ENCODE measurements at regions not wholly inside any gene's neighbourhood (a gene's known extent, or its start where the extent isn't known, plus 50 kb on each side); places are given as distances from the start of the nearest gene placed in this dataset.

GRCh38 chr2:138170485-138170884, 206.2 kb downstream of the HNMT start:
- Histone ChIP-seq H3K4me1 (replicated peaks) (no peaks in the 10 kb centered on the region), H3K27ac (no peak overlapping the region), H3K27me3 (replicated peaks) (no peaks in the 10 kb centered on the region), H3K4me3 (no peak overlapping the region), H3K9me3 (replicated peaks) (no peaks in the 10 kb centered on the region), H3K36me3 (no peaks in the 10 kb centered on the region)
- DNase-seq (ENCODE audit: low read depth in 1 of 2, low spot score in 2 of 2), result no peak

GRCh38 chr2:138171244-138171643, 207.0 kb downstream of the HNMT start:
- H3K27ac ChIP-seq, result no peak overlapping the region
- no peak overlapping the region for H3K4me3 ChIP-seq
- H3K27me3 ChIP-seq (replicated peaks), result no peaks in the 10 kb centered on the region
- H3K36me3 ChIP-seq, result no peaks in the 10 kb centered on the region
- H3K9me3 ChIP-seq (replicated peaks), result no peaks in the 10 kb centered on the region
- DNase-seq (ENCODE audit: low read depth in 1 of 2, low spot score in 2 of 2), result no peak
- no peaks in the 10 kb centered on the region for H3K4me1 ChIP-seq (replicated peaks)

GRCh38 chr2:138175066-138175465, 210.8 kb downstream of the HNMT start:
- H3K9me3 ChIP-seq (replicated peaks), result no peaks in the 10 kb centered on the region
- no peaks in the 10 kb centered on the region for H3K4me1 ChIP-seq (replicated peaks)
- H3K4me3 ChIP-seq, result no peak overlapping the region
- no peak for DNase-seq (ENCODE audit: low read depth in 1 of 2, low spot score in 2 of 2)
- no peak overlapping the region for H3K27ac ChIP-seq
- no peaks in the 10 kb centered on the region for H3K27me3 ChIP-seq (replicated peaks)
- no peaks in the 10 kb centered on the region for H3K36me3 ChIP-seq

- Histone ChIP-seq H3K36me3 (no peaks in the 10 kb centered on the region), H3K27ac (no peak overlapping the region), H3K27me3 (replicated peaks) (no peaks in the 10 kb centered on the region), H3K4me3 (no peak overlapping the region), H3K9me3 (replicated peaks) (no peaks in the 10 kb centered on the region), H3K4me1 (replicated peaks) (no peaks in the 10 kb centered on the region)
- no peak for DNase-seq (ENCODE audit: low read depth in 1 of 2, low spot score in 2 of 2)
Measured at GRCh38 chr2:138176862-138177439, 212.7 kb downstream of the HNMT start.

- H3K36me3 ChIP-seq, result no peaks in the 10 kb centered on the region
- no peak for DNase-seq (ENCODE audit: low read depth in 1 of 2, low spot score in 2 of 2)
- H3K27ac ChIP-seq, result no peak overlapping the region
- no peaks in the 10 kb centered on the region for H3K9me3 ChIP-seq (replicated peaks)
- no peaks in the 10 kb centered on the region for H3K27me3 ChIP-seq (replicated peaks)
- no peaks in the 10 kb centered on the region for H3K4me1 ChIP-seq (replicated peaks)
- H3K4me3 ChIP-seq, result no peak overlapping the region
Measured at GRCh38 chr2:138177693-138178092, 213.4 kb downstream of the HNMT start.

- H3K9me3 ChIP-seq (replicated peaks), result no peaks in the 10 kb centered on the region
- H3K27me3 ChIP-seq (replicated peaks), result no peaks in the 10 kb centered on the region
- DNase-seq (ENCODE audit: low read depth in 1 of 2, low spot score in 2 of 2), result no peak
- no peaks in the 10 kb centered on the region for H3K4me1 ChIP-seq (replicated peaks)
- no peak overlapping the region for H3K4me3 ChIP-seq
- H3K27ac ChIP-seq, result no peak overlapping the region
- H3K36me3 ChIP-seq, result no peaks in the 10 kb centered on the region
Measured at GRCh38 chr2:138180692-138181386, 216.6 kb downstream of the HNMT start.

- Histone ChIP-seq H3K4me3 (no peak overlapping the region), H3K36me3 (no peaks in the 10 kb centered on the region), H3K27ac (no peak overlapping the region), H3K4me1 (replicated peaks) (no peaks in the 10 kb centered on the region), H3K9me3 (replicated peaks) (no peaks in the 10 kb centered on the region), H3K27me3 (replicated peaks) (no peaks in the 10 kb centered on the region)
- DNase-seq (ENCODE audit: low read depth in 1 of 2, low spot score in 2 of 2), result no peak
Measured at GRCh38 chr2:138182250-138182936, 218.1 kb downstream of the HNMT start.

- Histone ChIP-seq H3K9me3 (replicated peaks) (no peaks in the 10 kb centered on the region), H3K4me3 (no peak overlapping the region), H3K27me3 (replicated peaks) (no peaks in the 10 kb centered on the region), H3K4me1 (replicated peaks) (no peaks in the 10 kb centered on the region), H3K27ac (no peak overlapping the region), H3K36me3 (no peaks in the 10 kb centered on the region)
- DNase-seq (ENCODE audit: low read depth in 1 of 2, low spot score in 2 of 2), result no peak
Measured at GRCh38 chr2:138182937-138183312, 218.7 kb downstream of the HNMT start.

- Histone ChIP-seq H3K36me3 (no peaks in the 10 kb centered on the region), H3K27me3 (replicated peaks) (no peaks in the 10 kb centered on the region), H3K4me3 (no peak overlapping the region), H3K4me1 (replicated peaks) (no peaks in the 10 kb centered on the region), H3K27ac (no peak overlapping the region), H3K9me3 (replicated peaks) (no peaks in the 10 kb centered on the region)
- no peak for DNase-seq (ENCODE audit: low read depth in 1 of 2, low spot score in 2 of 2)
Measured at GRCh38 chr2:138183705-138184104, 219.4 kb downstream of the HNMT start.

GRCh38 chr2:138184428-138184827, 220.2 kb downstream of the HNMT start:
- no peaks in the 10 kb centered on the region for H3K9me3 ChIP-seq (replicated peaks)
- H3K27me3 ChIP-seq (replicated peaks), result no peaks in the 10 kb centered on the region
- no peak for DNase-seq (ENCODE audit: low read depth in 1 of 2, low spot score in 2 of 2)

GRCh38 chr2:138185827-138186226, 221.6 kb downstream of the HNMT start:
- H3K27ac ChIP-seq, result no peak overlapping the region
- DNase-seq (ENCODE audit: low read depth in 1 of 2, low spot score in 2 of 2), result no peak
- H3K36me3 ChIP-seq, result no peaks in the 10 kb centered on the region
- no peaks in the 10 kb centered on the region for H3K4me1 ChIP-seq (replicated peaks)
- H3K4me3 ChIP-seq, result no peak overlapping the region
- H3K9me3 ChIP-seq (replicated peaks), result no peaks in the 10 kb centered on the region
- H3K27me3 ChIP-seq (replicated peaks), result no peaks in the 10 kb centered on the region

More at GRCh38 chr2:138184428-138184827, 220.2 kb downstream of the HNMT start:
- Histone ChIP-seq H3K27ac (no peak overlapping the region), H3K4me1 (replicated peaks) (no peaks in the 10 kb centered on the region), H3K36me3 (no peaks in the 10 kb centered on the region), H3K4me3 (no peak overlapping the region)

- no peaks in the 10 kb centered on the region for H3K36me3 ChIP-seq
- no peaks in the 10 kb centered on the region for H3K4me1 ChIP-seq (replicated peaks)
- H3K4me3 ChIP-seq, result no peak overlapping the region
- no peak overlapping the region for H3K27ac ChIP-seq
- no peak for DNase-seq (ENCODE audit: low read depth in 1 of 2, low spot score in 2 of 2)
- H3K27me3 ChIP-seq (replicated peaks), result no peaks in the 10 kb centered on the region
- H3K9me3 ChIP-seq (replicated peaks), result no peaks in the 10 kb centered on the region
Measured at GRCh38 chr2:138187221-138187620, 222.9 kb downstream of the HNMT start.

GRCh38 chr2:138190999-138191398, 226.7 kb downstream of the HNMT start:
- Histone ChIP-seq H3K27ac (no peak overlapping the region), H3K36me3 (no peaks in the 10 kb centered on the region), H3K9me3 (replicated peaks) (no peaks in the 10 kb centered on the region), H3K4me3 (no peak overlapping the region), H3K27me3 (replicated peaks) (no peaks in the 10 kb centered on the region), H3K4me1 (replicated peaks) (peaks cover 8% of the 10 kb centered on the region)
- no peak for DNase-seq (ENCODE audit: low read depth in 1 of 2, low spot score in 2 of 2)

- Histone ChIP-seq H3K4me3 (no peak overlapping the region), H3K36me3 (no peaks in the 10 kb centered on the region), H3K27me3 (replicated peaks) (no peaks in the 10 kb centered on the region), H3K27ac (no peak overlapping the region), H3K4me1 (replicated peaks) (peaks cover 8% of the 10 kb centered on the region), H3K9me3 (replicated peaks) (no peaks in the 10 kb centered on the region)
- no peak for DNase-seq (ENCODE audit: low read depth in 1 of 2, low spot score in 2 of 2)
Measured at GRCh38 chr2:138193416-138194213, 229.3 kb downstream of the HNMT start.
